GM18526 (cell line): ENCODE measurements at regions not wholly inside any gene's neighbourhood (a gene's known extent, or its start where the extent isn't known, plus 50 kb on each side); places are given as distances from the start of the nearest gene placed in this dataset.

Source experiments
- POLR2A ChIP-seq: IDR thresholded peaks from 3 replicates; pipeline ENCODE4 v1.6.1; 2011; ENCODE audit not compliant: insufficient read length; ENCODE audit errors: extremely low read depth

- TF ChIP-seq POLR2A: no peak
Observed at GRCh38 chr9:90325913-90326653, 316.5 kb downstream of the DIRAS2 start.

GRCh38 chr9:90330231-90330630 is 312.4 kb downstream of the DIRAS2 start:
- TF ChIP-seq POLR2A: no peak

- TF ChIP-seq POLR2A: no peak
Observed at GRCh38 chr9:90331826-90332575, 310.6 kb downstream of the DIRAS2 start.

- TF ChIP-seq POLR2A: no peak
Observed at GRCh38 chr9:90333226-90333625, 309.4 kb downstream of the DIRAS2 start.

GRCh38 chr9:90340421-90340820 is 302.2 kb downstream of the DIRAS2 start:
- no peak for TF ChIP-seq POLR2A

- no peak for TF ChIP-seq POLR2A
Observed at GRCh38 chr9:90342607-90343006, 300.0 kb downstream of the DIRAS2 start.

- TF ChIP-seq POLR2A: no peak
Observed at GRCh38 chr9:90343366-90343765, 299.3 kb downstream of the DIRAS2 start.

GRCh38 chr9:90343991-90344390 is 298.6 kb downstream of the DIRAS2 start:
- TF ChIP-seq POLR2A: no peak

- no peak for TF ChIP-seq POLR2A
Observed at GRCh38 chr9:90365666-90366065, 277.0 kb downstream of the DIRAS2 start.

- no peak for TF ChIP-seq POLR2A
Observed at GRCh38 chr9:90368241-90368640, 274.4 kb downstream of the DIRAS2 start.

GRCh38 chr9:90368928-90369327 is 273.7 kb downstream of the DIRAS2 start:
- TF ChIP-seq POLR2A: no peak

- no peak for TF ChIP-seq POLR2A
Observed at GRCh38 chr9:90379771-90380170, 262.9 kb downstream of the DIRAS2 start.

GRCh38 chr9:90385146-90385545 is 257.5 kb downstream of the DIRAS2 start:
- TF ChIP-seq POLR2A: no peak

- no peak for TF ChIP-seq POLR2A
Observed at GRCh38 chr9:90393365-90394152, 249.1 kb downstream of the DIRAS2 start.

GRCh38 chr9:90394871-90395270 is 247.8 kb downstream of the DIRAS2 start:
- TF ChIP-seq POLR2A: no peak

GRCh38 chr9:90400091-90400490 is 242.5 kb downstream of the DIRAS2 start:
- TF ChIP-seq POLR2A: no peak
